Cardiac fibroblast (primary cell): ENCODE measurements at regions not wholly inside any gene's neighbourhood (a gene's known extent, or its start where the extent isn't known, plus 50 kb on each side); places are given as distances from the start of the nearest gene placed in this dataset.
"Not testable (repeated sequence)": the region's sequence is repeated elsewhere in the genome, so short reads cannot be mapped to it uniquely, and the experiment has no call there.

Experiments used
- DNase-seq, 2 donors: peaks; one replicate each; pipeline versions ENCODE4 v3.0.0 to v3.0.0-alpha.2; 2010; ENCODE audit warnings: low read depth in 2 of 2
- H3K4me3 ChIP-seq, 2 donors: replicated peaks in 1 of 2; 1 replicate in 1 of 2; 2 replicates in 1 of 2; pipeline ENCODE4 v1.5.1; 2011; ENCODE audit warnings: low read depth in 2 of 2, low read length in 2 of 2, mild to moderate bottlenecking in 2 of 2, moderate library complexity in 1 of 2
- TF ChIP-seq, protein P1 (sequence below): IDR thresholded peaks from one replicate; pipeline ENCODE4 v1.5.1; 2011; ENCODE audit warnings: low read depth, mild to moderate bottlenecking, low read length, inconsistent platforms

GRCh38 chrX:112520124-112520523, 159.6 kb downstream of the LHFPL1 start:
- TF ChIP-seq, protein P1, sequence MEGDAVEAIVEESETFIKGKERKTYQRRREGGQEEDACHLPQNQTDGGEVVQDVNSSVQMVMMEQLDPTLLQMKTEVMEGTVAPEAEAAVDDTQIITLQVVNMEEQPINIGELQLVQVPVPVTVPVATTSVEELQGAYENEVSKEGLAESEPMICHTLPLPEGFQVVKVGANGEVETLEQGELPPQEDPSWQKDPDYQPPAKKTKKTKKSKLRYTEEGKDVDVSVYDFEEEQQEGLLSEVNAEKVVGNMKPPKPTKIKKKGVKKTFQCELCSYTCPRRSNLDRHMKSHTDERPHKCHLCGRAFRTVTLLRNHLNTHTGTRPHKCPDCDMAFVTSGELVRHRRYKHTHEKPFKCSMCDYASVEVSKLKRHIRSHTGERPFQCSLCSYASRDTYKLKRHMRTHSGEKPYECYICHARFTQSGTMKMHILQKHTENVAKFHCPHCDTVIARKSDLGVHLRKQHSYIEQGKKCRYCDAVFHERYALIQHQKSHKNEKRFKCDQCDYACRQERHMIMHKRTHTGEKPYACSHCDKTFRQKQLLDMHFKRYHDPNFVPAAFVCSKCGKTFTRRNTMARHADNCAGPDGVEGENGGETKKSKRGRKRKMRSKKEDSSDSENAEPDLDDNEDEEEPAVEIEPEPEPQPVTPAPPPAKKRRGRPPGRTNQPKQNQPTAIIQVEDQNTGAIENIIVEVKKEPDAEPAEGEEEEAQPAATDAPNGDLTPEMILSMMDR: no peak
- no peak overlapping the region for H3K4me3 ChIP-seq

GRCh38 chrX:112513154-112513553, 166.6 kb downstream of the LHFPL1 start:
- DNase-seq: no peak
- TF ChIP-seq, protein P1: no peak
- no peak overlapping the region for H3K4me3 ChIP-seq

More at GRCh38 chrX:112520124-112520523, 159.6 kb downstream of the LHFPL1 start:
- DNase-seq: no peak

GRCh38 chrX:112512509-112512908, 167.2 kb downstream of the LHFPL1 start:
- TF ChIP-seq, protein P1: no peak
- DNase-seq: no peak

DNA sequence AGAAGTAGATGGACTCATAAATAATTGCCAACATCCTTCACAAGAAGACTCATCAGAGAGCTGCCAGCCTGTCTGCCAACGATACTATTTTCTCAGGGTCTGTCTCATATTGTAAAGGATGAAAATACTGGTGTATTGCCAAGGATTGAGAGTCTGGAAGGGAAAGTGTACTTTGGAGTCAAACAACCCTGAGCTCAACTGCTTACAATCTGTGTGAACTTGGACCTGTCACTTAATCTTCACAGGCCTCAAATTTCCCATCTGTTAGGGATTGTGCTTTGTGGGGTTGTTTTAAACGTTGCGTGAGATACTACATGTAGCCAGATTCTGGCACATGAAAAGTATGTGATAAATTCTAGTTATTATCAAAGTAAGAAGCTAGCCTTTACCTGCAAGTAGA, 169.1 kb downstream of the LHFPL1 start:
- TF ChIP-seq, protein P1: no peak
- no peak overlapping the region for H3K4me3 ChIP-seq
- DNase-seq: no peak

More at GRCh38 chrX:112512509-112512908, 167.2 kb downstream of the LHFPL1 start:
- H3K4me3 ChIP-seq: no peak overlapping the region

GRCh38 chrX:112477653-112478052, 202.1 kb downstream of the LHFPL1 start:
- H3K4me3 ChIP-seq: no peak overlapping the region
- no peak for DNase-seq
- TF ChIP-seq, protein P1: no peak

DNA sequence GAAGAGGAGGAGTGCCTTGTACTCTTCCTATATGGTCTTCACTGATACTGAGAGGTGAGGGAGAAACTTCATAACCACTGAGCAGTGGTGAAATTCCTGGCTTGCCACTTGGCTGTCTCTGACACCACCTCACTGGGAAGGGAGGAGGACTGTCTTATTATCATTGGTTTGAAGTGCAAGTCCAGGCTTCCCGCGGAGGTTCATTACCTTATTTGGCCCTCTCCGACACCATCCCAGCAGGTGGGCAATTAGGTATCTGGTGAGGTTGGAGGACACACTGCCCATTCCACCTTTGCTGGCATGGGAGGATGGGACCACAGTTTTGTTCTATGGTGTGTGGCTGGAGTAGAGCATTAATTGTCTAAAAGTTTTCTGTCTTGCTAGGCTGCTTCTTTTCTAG, 206.1 kb downstream of the LHFPL1 start:
- no peak for DNase-seq
- H3K4me3 ChIP-seq: no peak overlapping the region
- TF ChIP-seq, protein P1: no peak

DNA sequence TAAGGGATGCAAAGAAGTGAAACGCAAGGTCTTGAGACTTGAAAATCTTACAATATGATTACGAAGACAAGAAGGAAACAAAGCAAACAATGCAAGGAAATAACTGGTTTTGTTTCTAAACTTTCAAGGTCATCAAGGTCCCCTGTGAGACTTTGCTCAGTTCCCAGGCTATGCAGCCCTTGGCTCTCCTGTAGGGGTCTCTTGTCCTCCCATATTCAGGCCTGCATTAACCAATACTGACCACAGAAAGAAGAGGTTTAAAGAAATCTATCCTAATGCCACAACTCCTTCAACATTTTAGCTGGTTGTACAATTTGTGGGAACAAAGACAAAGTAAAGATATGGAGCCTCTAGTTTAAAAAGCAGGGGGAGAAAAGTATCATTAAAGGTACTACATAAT, 209.2 kb downstream of the LHFPL1 start:
- DNase-seq: no peak
- H3K4me3 ChIP-seq: no peak overlapping the region
- TF ChIP-seq, protein P1: no peak

DNA sequence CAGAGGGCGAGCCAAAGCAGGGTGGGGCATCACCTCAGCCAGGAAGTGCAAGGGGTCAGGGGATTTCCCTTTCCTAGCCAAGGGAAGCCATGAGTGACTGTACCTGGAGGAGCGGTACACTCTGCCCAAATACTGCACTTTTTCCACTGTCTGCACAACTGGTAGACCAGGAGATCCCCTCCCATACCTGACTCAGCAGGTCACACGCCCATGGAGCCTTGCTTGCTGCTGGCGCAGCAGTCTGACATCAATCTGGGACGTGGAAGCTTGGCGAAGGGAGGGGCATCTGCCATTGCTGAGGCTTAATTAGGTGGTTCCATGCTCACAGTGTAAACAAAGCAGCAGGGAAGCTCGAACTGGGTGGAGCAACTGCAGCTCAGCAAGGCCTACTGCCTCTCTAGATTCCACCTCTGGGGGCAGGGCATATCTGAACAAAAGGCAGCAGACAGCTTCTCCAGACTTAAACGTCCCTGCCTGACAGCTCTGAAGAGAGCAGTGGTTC, 217.7 kb downstream of the LHFPL1 start:
- DNase-seq: not testable (repeated sequence)

More for the DNA sequence above, 217.7 kb downstream of the LHFPL1 start:
- H3K4me3 ChIP-seq: not testable (repeated sequence)
